Ishikawa (cell line): ENCODE measurements at regions not wholly inside any gene's neighbourhood (a gene's known extent, or its start where the extent isn't known, plus 50 kb on each side); places are given as distances from the start of the nearest gene placed in this dataset.

Experiments used
- CEBPB ChIP-seq: IDR thresholded peaks from 2 replicates; pipeline ENCODE4 v1.6.1; 2012
- EP300 ChIP-seq: IDR thresholded peaks from 2 replicates; pipeline ENCODE4 v1.6.1; 2012; ENCODE audit warnings: borderline replicate concordance
- RAD21 ChIP-seq: IDR thresholded peaks from 2 replicates; pipeline ENCODE4 v1.6.1; 2012; ENCODE audit warnings: low read depth
- REST ChIP-seq: IDR thresholded peaks from 2 replicates; pipeline ENCODE4 v1.6.1; 2012; ENCODE audit warnings: low read depth, mild to moderate bottlenecking
- TAF1 ChIP-seq: IDR thresholded peaks from 2 replicates; pipeline ENCODE4 v1.6.1; 2012; ENCODE audit warnings: low read depth, mild to moderate bottlenecking
- YY1 ChIP-seq: IDR thresholded peaks from 2 replicates; pipeline ENCODE4 v1.6.1; 2012; ENCODE audit warnings: low read depth
- TF ChIP-seq, protein P1 (sequence below): IDR thresholded peaks from 2 replicates; pipeline ENCODE4 v1.6.1; 2012

GRCh38 chr9:110008663-110009062, 199.3 kb downstream of the C9orf152 start:
- no peak for TF ChIP-seq RAD21
- TF ChIP-seq, protein P1, sequence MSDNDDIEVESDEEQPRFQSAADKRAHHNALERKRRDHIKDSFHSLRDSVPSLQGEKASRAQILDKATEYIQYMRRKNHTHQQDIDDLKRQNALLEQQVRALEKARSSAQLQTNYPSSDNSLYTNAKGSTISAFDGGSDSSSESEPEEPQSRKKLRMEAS = no peak
- no peak for TF ChIP-seq CEBPB
- no peak for TF ChIP-seq TAF1
- no peak for TF ChIP-seq REST
- TF ChIP-seq EP300 = no peak
- TF ChIP-seq YY1 = no peak
